Heart right ventricle (tissue), 16 donors: ENCODE measurements at regions not wholly inside any gene's neighbourhood (a gene's known extent, or its start where the extent isn't known, plus 50 kb on each side); places are given as distances from the start of the nearest gene placed in this dataset.

Experiments
- ATAC-seq, 8 donors: fragments of 200-7000 bp; cut with Tn5 transposase; one replicate each; pipeline ENCODE4 v1.9.1; 2020; ENCODE audit warnings: mild to moderate bottlenecking in 8 of 8, moderate library complexity in 8 of 8, moderate number of reproducible peaks in 1 of 8
- DNase-seq, 2 donors: peaks; one replicate each; pipeline ENCODE4 v3.0.0-alpha.2; 2020
- H3K27ac ChIP-seq, 10 donors: fragments of 200-600 bp; sonication (generic) in 2 of 10; one replicate each; pipeline versions ENCODE4 v1.5.0 to v1.8.0; 2020 to 2022; ENCODE audit warnings: mild to moderate bottlenecking in 3 of 10
- H3K27me3 ChIP-seq, 7 donors: fragments of 200-600 bp; one replicate each; pipeline ENCODE4 v1.8.0; 2021 to 2022; ENCODE audit warnings: mild to moderate bottlenecking in 2 of 7
- H3K36me3 ChIP-seq, 9 donors: fragments of 200-600 bp; sonication (generic) in 1 of 9; one replicate each; pipeline versions ENCODE4 v1.5.0 to v1.8.0; 2020 to 2022; ENCODE audit warnings: mild to moderate bottlenecking in 2 of 9
- H3K4me1 ChIP-seq, 9 donors: fragments of 200-600 bp; sonication (generic) in 1 of 9; one replicate each; pipeline versions ENCODE4 v1.5.0 to v1.8.0; 2020 to 2022; ENCODE audit warnings: mild to moderate bottlenecking in 4 of 9
- H3K4me3 ChIP-seq, 10 donors: fragments of 200-600 bp; sonication (generic) in 2 of 10; one replicate each; pipeline versions ENCODE4 v1.5.0 to v1.8.0; 2020 to 2022; ENCODE audit warnings: mild to moderate bottlenecking in 7 of 10, moderate library complexity in 2 of 10
- H3K9me3 ChIP-seq, 11 donors: fragments of 200-600 bp in 10 of 11; sonication (generic) in 2 of 11; one replicate each; pipeline versions ENCODE4 v1.5.0 to v1.8.0; 2013 to 2022; ENCODE audit warnings: mild to moderate bottlenecking in 2 of 11, control low read depth in 1 of 11, moderate library complexity in 1 of 11
- CTCF ChIP-seq, 9 donors: fragments of 200-600 bp; sonication (generic) in 2 of 9; IDR thresholded peaks; one replicate each; pipeline versions ENCODE4 v1.5.0 to v1.8.0; 2021 to 2022; ENCODE audit warnings: antibody characterized with exemption in 9 of 9, mild to moderate bottlenecking in 5 of 9, moderate library complexity in 1 of 9
- WGBS, 2 donors: extraction: QIAGEN DNeasy Blood & Tissue Kit; methylation state at CpG; one replicate each; pipeline ENCODE4 v1.1.7; 2013; ENCODE audit warnings: inconsistent platforms in 1 of 2; 5-methylcytosine and 5-hydroxymethylcytosine counted together
- intact Hi-C, 10 donors: fragments of 100-400 bp; cut with DNase I; formaldehyde crosslinking; loops; one replicate each; pipeline versions ENCODE4 v1.11.1 to v1.14.2; 2022
- donor health status: Arrhythmogenic right ventricular cardiomyopathy.
- donor health status: ischemic (EF 13 %, LVEDD 7.1; RV severe dilation, severe dysfunction).
- donor health status: healthy with polysubstance abuse.
- donor health status: DM: no; HTN: yes; CAD: no.
- donor health status: DM: no; HTN: no; CAD: no.
- donor health status: ischemic (EF 25% LVEDD 6.9; RV normal size, moderate dysfunction).
- donor health status: ischemic (EF 25% LVEDD 5.7; RV mildly dilated, moderate dysfunction).
- donor health status: healthy.
- donor health status: DM: yes; HTN: yes; CAD: no.
- donor health status: Ischemic cardiomyopathy.
- donor health status: ischemic (EF 35%, LVEDD 5.7; RV mildly dilated, moderate dysfunction).
- donor health status: nonischemic (EF 11% LVEDD 7.7; RV severe dilation, severe dysfunction).
- donor health status: DM: yes; HTN: yes; CAD: no.
- donor health status: PGD.
- donor health status: ischemic (EF 29% LVEDD 5.4; RV normal size, mild dysfunction).
- donor health status: nonischemic (EF 23%, LVEDD 6.1; RV moderate dilation, normal function).

- Histone ChIP-seq H3K27me3 (no peaks in the 10 kb centered on the region), H3K27ac (no peak overlapping the region), H3K4me1 (peaks cover 0 to 4% (median 0%) of the 10 kb centered on the region in 9 donors), H3K9me3 (no peaks in the 10 kb centered on the region), H3K36me3 (no peaks in the 10 kb centered on the region), H3K4me3 (no peak overlapping the region)
- 72 to 91% methylated on average over 2 of the region's 2 CpGs for WGBS, 2 donors
- no peak for ATAC-seq
- no peak for DNase-seq
- intact Hi-C loops, result loop anchor here in 1 of 10 donors (10.0 kb wide), 1 partner anchor 155 kb away; the partner anchor contains the start of gene GMNC
- TF ChIP-seq CTCF (IDR thresholded peaks at IDR 0.05), result no peak
Measured at GRCh38 chr3:190709351-190709773, 153.1 kb downstream of the GMNC start.
